Testis (tissue), 2 donors: ENCODE measurements at regions not wholly inside any gene's neighbourhood (a gene's known extent, or its start where the extent isn't known, plus 50 kb on each side); places are given as distances from the start of the nearest gene placed in this dataset.

Source experiments
- DNase-seq: peaks from one replicate; pipeline ENCODE4 v3.0.0-alpha.2; 2019
- H3K27ac ChIP-seq, 2 donors: fragments of 200-600 bp; sonication (generic); one replicate each; pipeline ENCODE4 v1.5.1; 2019
- H3K27me3 ChIP-seq: fragments of 200-600 bp; sonication (generic); one replicate; pipeline ENCODE4 v1.5.1; 2019
- H3K36me3 ChIP-seq: fragments of 200-600 bp; sonication (generic); one replicate; pipeline ENCODE4 v1.5.1; 2017; ENCODE audit warnings: low read depth; ENCODE audit errors: missing control alignments
- H3K4me1 ChIP-seq: fragments of 200-600 bp; sonication (generic); one replicate; pipeline ENCODE4 v1.5.1; 2019
- H3K4me3 ChIP-seq, 2 donors: fragments of 200-600 bp; sonication (generic); one replicate each; pipeline ENCODE4 v1.5.1; 2017 to 2019
- H3K9me3 ChIP-seq: fragments of 200-600 bp; sonication (generic); one replicate; pipeline ENCODE4 v1.5.1; 2017
- POLR2A ChIP-seq: fragments of 450-650 bp; IDR thresholded peaks from one replicate; pipeline ENCODE4 v1.6.1; 2017; ENCODE audit warnings: antibody characterized with exemption, mild to moderate bottlenecking, moderate library complexity
- WGBS, 2 donors: methylation state at CpG; one replicate each; pipeline ENCODE4 v1.1.5; 2018; 5-methylcytosine and 5-hydroxymethylcytosine counted together
- intact Hi-C: fragments of 100-400 bp; cut with DNase I; formaldehyde crosslinking; loops from one replicate; pipeline ENCODE4 v1.15.1; 2023; ENCODE audit warnings: low total_unique reads
- TF ChIP-seq, protein P1 (sequence below), 3 experiments: fragments of 450-650 bp in 2 of 3; fragments of 200-600 bp in 1 of 3; sonication (generic) in 1 of 3; IDR thresholded peaks; one replicate each; pipeline ENCODE4 v1.5.1; 2016 to 2019; ENCODE audit warnings: antibody characterized with exemption in 3 of 3, mild to moderate bottlenecking in 2 of 3, moderate library complexity in 1 of 3

DNA sequence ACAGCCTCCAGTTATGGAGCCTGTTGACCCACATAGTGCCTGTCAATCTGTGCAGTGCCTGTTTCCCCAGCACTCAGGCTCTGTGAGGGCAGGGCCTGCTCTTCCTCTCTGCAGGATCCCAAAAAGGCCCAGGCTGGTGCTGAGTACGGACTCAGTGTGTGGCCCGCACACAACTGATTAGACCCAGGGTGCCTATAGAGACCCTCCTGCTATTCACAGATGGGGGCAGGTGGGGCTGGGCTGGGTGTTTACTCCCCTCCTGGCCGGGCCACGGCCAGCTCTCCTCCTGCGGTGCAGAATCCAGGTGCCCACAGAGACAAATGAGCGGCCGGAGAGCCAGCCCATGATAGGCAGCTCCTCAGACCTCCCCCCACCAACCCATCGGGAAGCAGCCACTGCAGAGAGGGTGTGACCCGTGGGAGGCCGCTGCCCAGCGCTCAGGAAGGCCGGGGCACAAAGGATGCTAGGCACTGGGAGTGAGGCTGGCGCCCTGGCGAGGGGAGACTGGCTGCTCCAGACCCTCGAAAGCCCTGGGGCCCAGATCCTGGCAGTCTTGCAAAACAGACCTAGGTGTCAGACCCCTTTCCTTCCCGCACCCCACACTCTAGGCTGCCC is 239.0 kb downstream of the CTTN start:
- H3K27me3 ChIP-seq: no peaks in the 10 kb centered on the region
- 76 to 77% methylated on average over 7 to 9 of the region's 16 CpGs for whole genome bisulfite sequencing, 2 donors
- H3K4me3 ChIP-seq: no peak overlapping the region
- no peaks in the 10 kb centered on the region for H3K36me3 ChIP-seq
- H3K4me1 ChIP-seq: no peaks in the 10 kb centered on the region
- TF ChIP-seq, protein P1, sequence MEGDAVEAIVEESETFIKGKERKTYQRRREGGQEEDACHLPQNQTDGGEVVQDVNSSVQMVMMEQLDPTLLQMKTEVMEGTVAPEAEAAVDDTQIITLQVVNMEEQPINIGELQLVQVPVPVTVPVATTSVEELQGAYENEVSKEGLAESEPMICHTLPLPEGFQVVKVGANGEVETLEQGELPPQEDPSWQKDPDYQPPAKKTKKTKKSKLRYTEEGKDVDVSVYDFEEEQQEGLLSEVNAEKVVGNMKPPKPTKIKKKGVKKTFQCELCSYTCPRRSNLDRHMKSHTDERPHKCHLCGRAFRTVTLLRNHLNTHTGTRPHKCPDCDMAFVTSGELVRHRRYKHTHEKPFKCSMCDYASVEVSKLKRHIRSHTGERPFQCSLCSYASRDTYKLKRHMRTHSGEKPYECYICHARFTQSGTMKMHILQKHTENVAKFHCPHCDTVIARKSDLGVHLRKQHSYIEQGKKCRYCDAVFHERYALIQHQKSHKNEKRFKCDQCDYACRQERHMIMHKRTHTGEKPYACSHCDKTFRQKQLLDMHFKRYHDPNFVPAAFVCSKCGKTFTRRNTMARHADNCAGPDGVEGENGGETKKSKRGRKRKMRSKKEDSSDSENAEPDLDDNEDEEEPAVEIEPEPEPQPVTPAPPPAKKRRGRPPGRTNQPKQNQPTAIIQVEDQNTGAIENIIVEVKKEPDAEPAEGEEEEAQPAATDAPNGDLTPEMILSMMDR (IDR thresholded peaks at IDR 0.05): no peak
- TF ChIP-seq POLR2A: no peak
- DNase-seq: no peak
- intact Hi-C loops: no loop called here
- H3K27ac ChIP-seq: no peak overlapping the region
- no peaks in the 10 kb centered on the region for H3K9me3 ChIP-seq

DNA sequence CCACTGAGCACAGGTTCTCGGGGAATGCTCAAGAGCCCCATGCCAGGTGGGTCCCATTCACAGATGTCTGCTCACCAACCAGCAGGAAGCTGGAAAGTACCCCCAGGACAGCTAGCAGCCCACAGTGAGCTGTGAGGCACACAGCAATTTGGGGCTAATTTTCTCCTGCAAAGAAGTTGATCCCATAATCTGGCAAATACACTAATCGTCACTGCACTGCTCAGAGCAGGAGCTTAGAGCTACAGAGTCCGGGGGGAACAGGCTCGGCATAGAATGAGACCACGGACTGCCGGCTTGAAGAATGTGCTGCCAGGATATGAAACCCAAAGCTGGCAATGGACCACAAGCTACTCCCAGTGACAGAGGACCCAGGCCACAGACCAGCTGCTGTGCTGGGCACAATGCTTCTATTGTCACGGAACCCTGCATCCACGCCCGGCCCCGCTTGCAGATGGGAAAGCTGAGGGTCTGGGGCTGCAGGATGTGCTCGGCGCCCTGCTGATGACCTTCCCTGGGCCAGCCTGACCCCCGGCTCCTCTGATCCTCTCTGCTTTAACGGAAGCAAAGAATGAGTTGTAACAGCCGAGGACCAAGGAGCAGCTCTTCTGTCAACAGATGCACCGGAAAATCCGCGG is 239.7 kb downstream of the CTTN start:
- Histone ChIP-seq H3K27me3 (no peaks in the 10 kb centered on the region), H3K4me1 (no peaks in the 10 kb centered on the region), H3K27ac (no peak overlapping the region), H3K9me3 (no peaks in the 10 kb centered on the region), H3K36me3 (no peaks in the 10 kb centered on the region), H3K4me3 (no peak overlapping the region)
- no peak for DNase-seq
- intact Hi-C loops: no loop called here
- TF ChIP-seq, protein P1 (IDR thresholded peaks at IDR 0.05): no peak
- no peak for TF ChIP-seq POLR2A
- WGBS, 2 donors: 90 to 96% methylated on average over 6 to 18 of the region's 18 CpGs

DNA sequence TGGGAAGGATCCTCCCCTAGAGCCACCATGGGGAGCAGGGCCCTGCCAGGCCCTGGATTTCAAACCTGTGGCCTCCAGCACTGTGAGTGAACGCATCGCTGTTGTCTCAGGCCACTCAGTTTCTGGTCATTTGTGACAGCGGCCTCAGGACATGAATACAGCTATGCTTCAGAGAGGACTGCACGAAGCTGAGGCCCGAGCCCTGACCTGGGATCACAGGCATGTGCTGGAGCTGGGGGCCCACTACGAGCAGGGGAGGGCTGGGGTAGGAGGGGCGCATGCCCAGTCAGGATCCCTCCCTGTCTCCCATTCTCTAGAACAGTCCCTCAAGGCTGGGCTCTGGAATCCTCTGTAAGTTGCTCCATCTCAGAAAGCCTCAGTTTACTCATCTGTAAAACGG is 242.1 kb downstream of the CTTN start:
- H3K36me3 ChIP-seq: no peaks in the 10 kb centered on the region
- H3K4me3 ChIP-seq: no peak overlapping the region
- no peaks in the 10 kb centered on the region for H3K4me1 ChIP-seq
- intact Hi-C loops: no loop called here
- 94 to 100% methylated on average over 3 to 8 of the region's 8 CpGs for WGBS, 2 donors
- TF ChIP-seq, protein P1 (IDR thresholded peaks at IDR 0.05): no peak
- no peak for TF ChIP-seq POLR2A
- H3K9me3 ChIP-seq: no peaks in the 10 kb centered on the region
- H3K27me3 ChIP-seq: no peaks in the 10 kb centered on the region
- no peak for DNase-seq
- H3K27ac ChIP-seq: no peak overlapping the region

DNA sequence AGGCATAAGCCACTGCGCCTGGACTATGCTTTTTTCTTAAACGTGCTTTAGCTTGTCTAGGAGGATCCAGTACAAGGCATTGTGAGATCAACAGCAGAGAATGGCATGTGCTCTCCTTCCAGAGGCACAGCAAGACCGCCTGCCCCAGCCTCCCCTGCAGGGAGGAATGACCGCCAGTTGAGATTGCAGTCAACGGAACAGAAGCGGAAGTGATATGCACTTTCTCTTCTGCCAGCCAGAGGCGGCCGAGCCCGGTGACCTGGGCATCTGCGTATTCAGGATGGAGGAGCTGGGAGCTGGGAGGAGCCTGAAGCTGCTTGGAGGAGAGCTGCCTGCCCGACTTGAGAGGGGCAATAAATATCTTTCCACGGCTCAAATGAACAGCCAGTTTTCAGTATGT is 243.0 kb downstream of the CTTN start:
- no peaks in the 10 kb centered on the region for H3K4me1 ChIP-seq
- intact Hi-C loops: no loop called here
- WGBS, 2 donors: 52 to 82% methylated on average over 11 to 12 of the region's 12 CpGs
- no peak overlapping the region for H3K4me3 ChIP-seq
- H3K36me3 ChIP-seq: no peaks in the 10 kb centered on the region
- H3K27ac ChIP-seq: no peak overlapping the region
- no peaks in the 10 kb centered on the region for H3K9me3 ChIP-seq
- no peak for TF ChIP-seq POLR2A
- TF ChIP-seq, protein P1 (IDR thresholded peaks at IDR 0.05): no peak
- no peaks in the 10 kb centered on the region for H3K27me3 ChIP-seq
- peak; percentile 72 for DNase-seq

DNA sequence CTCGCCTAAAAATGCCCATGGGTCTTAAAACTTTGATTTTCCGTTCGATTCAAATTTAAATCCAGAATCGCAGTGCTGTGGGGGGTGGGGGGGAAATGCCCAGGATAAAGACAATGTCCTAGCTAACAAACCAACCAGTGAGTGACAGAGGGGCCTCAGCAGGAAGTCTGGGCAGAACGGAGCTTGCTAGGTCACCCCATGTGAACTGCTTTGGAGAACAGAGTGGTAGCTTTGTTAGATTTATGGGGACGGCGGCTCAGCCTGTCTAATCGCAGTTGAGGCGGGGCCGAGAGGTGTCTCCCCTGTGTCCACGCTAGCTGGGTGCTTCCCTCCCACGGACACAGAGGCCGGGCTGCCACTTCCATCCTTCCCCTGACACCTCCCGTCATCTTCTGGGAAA is 243.9 kb downstream of the CTTN start:
- H3K36me3 ChIP-seq: no peaks in the 10 kb centered on the region
- no peak for TF ChIP-seq POLR2A
- TF ChIP-seq, protein P1 (IDR thresholded peaks at IDR 0.05): no peak
- no peaks in the 10 kb centered on the region for H3K27me3 ChIP-seq
- 83 to 85% methylated on average over 14 of the region's 14 CpGs for WGBS, 2 donors
- no peak for DNase-seq
- no peaks in the 10 kb centered on the region for H3K9me3 ChIP-seq
- H3K4me3 ChIP-seq: no peak overlapping the region
- H3K27ac ChIP-seq: no peak overlapping the region
- intact Hi-C loops: no loop called here
- H3K4me1 ChIP-seq: no peaks in the 10 kb centered on the region
